SJSA1 (cell line): ENCODE measurements at regions not wholly inside any gene's neighbourhood (a gene's known extent, or its start where the extent isn't known, plus 50 kb on each side); places are given as distances from the start of the nearest gene placed in this dataset.
"Not testable (repeated sequence)": the region's sequence is repeated elsewhere in the genome, so short reads cannot be mapped to it uniquely, and the experiment has no call there.

ENCODE experiments used
- DNase-seq, 2 experiments: peaks; one replicate each; pipeline ENCODE4 v3.0.0-alpha.2; 2015 to 2020; ENCODE audit warnings: low spot score in 2 of 2, low read depth in 1 of 2
- H3K27ac ChIP-seq: fragments of 250-450 bp; sonication (Bioruptor Pico); 2 replicates; pipeline ENCODE4 v1.5.1; 2020; ENCODE audit warnings: mild to moderate bottlenecking, moderate library complexity
- H3K27me3 ChIP-seq: fragments of 250-450 bp; sonication (Bioruptor Pico); replicated peaks from 2 replicates; pipeline ENCODE4 v1.5.1; 2020; ENCODE audit warnings: mild to moderate bottlenecking, moderate library complexity
- H3K36me3 ChIP-seq: fragments of 250-450 bp; sonication (Bioruptor Pico); 2 replicates; pipeline ENCODE4 v1.5.1; 2020; ENCODE audit warnings: mild to moderate bottlenecking
- H3K4me1 ChIP-seq: fragments of 250-450 bp; sonication (Bioruptor Pico); replicated peaks from 2 replicates; pipeline ENCODE4 v1.6.1; 2021; ENCODE audit warnings: mild to moderate bottlenecking
- H3K4me3 ChIP-seq: fragments of 250-450 bp; sonication (Bioruptor Pico); 2 replicates; pipeline ENCODE4 v1.5.1; 2020; ENCODE audit warnings: mild to moderate bottlenecking
- H3K9me3 ChIP-seq: fragments of 250-450 bp; sonication (Bioruptor Pico); replicated peaks from 2 replicates; pipeline ENCODE4 v1.5.1; 2020; ENCODE audit warnings: mild to moderate bottlenecking

DNA sequence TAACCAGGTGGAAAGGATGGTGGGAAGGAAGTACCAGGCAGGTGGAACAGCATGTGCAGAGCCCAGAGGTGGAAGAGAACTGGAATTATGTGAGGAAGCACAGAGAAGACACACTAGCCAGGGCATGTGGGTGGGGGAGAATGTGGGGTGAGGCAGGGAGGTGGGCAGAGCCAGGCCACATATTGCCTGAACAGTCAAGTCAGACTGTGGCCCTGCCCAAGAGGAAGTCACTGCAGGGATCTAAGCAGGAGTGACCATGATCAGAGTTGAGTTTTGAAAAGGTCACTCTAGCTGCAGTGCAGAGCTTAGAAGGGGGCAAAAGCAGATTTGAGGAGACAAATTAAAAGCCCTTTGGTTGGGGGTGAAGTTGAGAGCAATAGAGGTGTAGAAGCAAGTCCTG is 114.0 kb upstream of the SLC38A2 start:
- peaks cover 3% of the 10 kb centered on the region; the same call in 1 of the 2 replicates for H3K36me3 ChIP-seq
- DNase-seq, result peak in 1 of 2 experiments; percentile 82
- peaks cover 39% of the 10 kb centered on the region for H3K27me3 ChIP-seq
- H3K4me3 ChIP-seq, result no peak overlapping the region
- H3K27ac ChIP-seq, result no peak overlapping the region
- H3K9me3 ChIP-seq, result peaks cover 16% of the 10 kb centered on the region
- peaks cover under 1% of the 10 kb centered on the region; the same call in 1 of the 2 replicates for H3K4me1 ChIP-seq

DNA sequence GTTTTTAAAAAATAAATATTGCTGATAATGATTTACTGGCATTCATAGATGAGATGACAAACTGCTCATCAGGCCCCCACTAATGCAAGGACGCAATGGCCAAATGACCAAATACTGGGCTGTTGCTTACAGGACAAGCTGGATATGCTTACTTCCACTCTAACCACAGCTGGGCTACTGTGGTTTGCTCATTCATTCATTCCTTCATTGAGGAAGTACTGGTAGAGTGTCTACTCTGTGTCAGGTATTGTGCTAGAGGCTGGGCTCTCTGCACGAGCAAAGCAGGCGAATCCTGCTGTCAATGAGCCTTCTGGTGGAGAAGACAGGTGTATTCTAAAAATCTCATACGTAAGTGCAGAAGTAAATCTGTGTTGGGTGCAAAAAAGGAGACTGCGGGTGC is 113.3 kb upstream of the SLC38A2 start:
- H3K36me3 ChIP-seq, result peaks cover 3% of the 10 kb centered on the region; the same call in 1 of the 2 replicates
- peaks cover 39% of the 10 kb centered on the region for H3K27me3 ChIP-seq
- H3K4me3 ChIP-seq, result no peak overlapping the region
- peaks cover 16% of the 10 kb centered on the region for H3K9me3 ChIP-seq
- H3K27ac ChIP-seq, result no peak overlapping the region
- DNase-seq, result peak in 1 of 2 experiments; percentile 72
- no peaks in the 10 kb centered on the region for H3K4me1 ChIP-seq

DNA sequence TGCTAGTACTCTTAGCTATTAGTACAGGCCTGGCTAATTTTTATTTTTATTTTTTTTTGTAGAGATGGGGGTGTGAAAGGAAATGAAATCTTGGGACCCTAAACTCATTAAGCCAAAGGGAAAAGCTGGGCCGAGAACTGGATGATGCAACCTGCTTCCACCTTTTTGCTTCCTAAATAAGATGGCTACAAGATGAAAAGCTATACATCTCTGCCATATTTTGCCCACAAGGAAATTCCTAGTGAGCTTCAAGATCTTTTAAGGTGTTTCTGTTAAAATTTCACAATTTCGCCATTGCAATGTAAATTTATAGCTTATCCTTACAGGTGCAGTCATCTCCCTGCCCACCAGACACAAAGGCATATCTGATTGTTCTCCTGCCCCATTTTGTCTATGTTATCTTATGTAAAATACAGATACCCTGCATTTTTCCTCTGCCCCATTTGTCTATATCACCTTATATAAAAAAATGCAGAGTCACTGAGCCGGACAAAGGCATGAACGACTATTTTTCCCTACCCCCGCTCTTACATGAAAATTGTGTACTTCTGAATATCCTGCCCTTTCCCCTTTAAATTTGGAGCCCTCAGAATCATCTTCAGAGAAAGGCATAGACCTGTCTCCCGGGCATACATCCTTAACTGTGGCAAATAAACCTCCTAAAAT is 112.0 kb upstream of the SLC38A2 start:
- no peak overlapping the region for H3K4me3 ChIP-seq

DNA sequence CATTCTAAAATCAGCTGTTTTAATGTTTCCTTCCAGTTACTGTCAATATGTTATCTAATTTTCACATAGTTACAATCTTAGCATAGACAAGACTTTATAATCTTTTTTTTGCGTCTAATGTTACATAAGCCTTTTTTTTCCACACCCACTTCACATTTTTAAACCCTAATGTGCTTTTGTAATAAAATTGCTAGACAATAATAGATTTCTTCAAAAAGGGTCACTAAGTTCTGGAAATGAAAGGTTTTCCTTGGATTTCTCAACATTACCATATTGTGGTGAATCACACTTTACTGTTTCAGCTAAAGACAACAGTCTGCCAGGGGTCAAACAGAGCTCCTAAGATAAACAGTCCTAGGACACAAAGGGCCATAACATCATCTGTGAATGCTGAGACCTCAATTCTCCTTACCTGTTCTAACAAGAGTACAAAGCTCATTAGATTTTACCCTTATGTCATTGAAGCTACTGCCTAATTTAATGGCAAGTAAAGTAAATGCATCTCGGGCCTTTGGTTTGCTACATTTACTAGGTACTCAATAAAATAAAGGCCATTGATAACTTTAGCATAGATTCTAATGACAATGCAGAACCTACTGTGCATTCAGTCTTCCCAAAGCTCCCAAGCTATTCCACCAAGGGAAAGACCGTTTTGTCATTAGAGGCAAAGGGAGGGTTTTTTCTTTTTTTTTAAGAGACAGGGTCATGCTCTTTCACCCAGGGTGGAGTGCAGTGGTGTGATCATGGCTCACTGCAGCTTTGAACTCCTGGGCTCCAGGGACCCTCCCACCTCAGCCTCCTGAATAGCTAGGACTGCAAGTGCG is 111.2 kb upstream of the SLC38A2 start:
- H3K27ac ChIP-seq, result no peak overlapping the region
- peaks cover 3% of the 10 kb centered on the region; the same call in 1 of the 2 replicates for H3K36me3 ChIP-seq

More for the DNA sequence above, 112.0 kb upstream of the SLC38A2 start:
- DNase-seq, result peak in 1 of 2 experiments; percentile 76
- Histone ChIP-seq H3K9me3 (peaks cover 19% of the 10 kb centered on the region), H3K27me3 (peaks cover 39% of the 10 kb centered on the region), H3K36me3 (peaks cover 3% of the 10 kb centered on the region; the same call in 1 of the 2 replicates), H3K27ac (no peak overlapping the region), H3K4me1 (no peaks in the 10 kb centered on the region)

DNA sequence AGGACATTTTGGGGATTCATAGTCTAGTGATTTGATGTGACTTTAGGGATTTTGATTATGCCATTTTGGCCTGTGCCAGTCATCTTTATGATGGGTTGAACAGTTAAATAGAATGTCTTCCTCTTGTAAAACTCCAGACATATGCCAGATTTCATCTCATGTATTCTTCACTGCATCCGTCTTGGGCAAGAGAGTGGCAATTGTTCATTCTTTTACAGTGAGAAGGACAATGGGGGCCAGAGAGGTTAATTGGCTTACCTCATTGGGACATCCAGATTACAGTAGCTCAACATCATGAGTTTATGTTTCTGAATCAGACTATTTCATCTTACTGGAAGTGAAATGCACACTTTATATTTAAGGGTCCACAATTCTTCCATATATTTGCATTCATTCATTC is 108.2 kb upstream of the SLC38A2 start:
- peaks cover 16% of the 10 kb centered on the region for H3K27me3 ChIP-seq
- H3K27ac ChIP-seq, result no peak overlapping the region
- H3K4me3 ChIP-seq, result no peak overlapping the region
- peaks cover 3% of the 10 kb centered on the region; the same call in 1 of the 2 replicates for H3K9me3 ChIP-seq
- peaks cover 13% of the 10 kb centered on the region for H3K4me1 ChIP-seq
- no peak for DNase-seq
- no peaks in the 10 kb centered on the region for H3K36me3 ChIP-seq

More for the DNA sequence above, 111.2 kb upstream of the SLC38A2 start:
- Histone ChIP-seq H3K27me3 (peaks cover 34% of the 10 kb centered on the region), H3K4me1 (no peaks in the 10 kb centered on the region), H3K4me3 (no peak overlapping the region), H3K9me3 (peaks cover 16% of the 10 kb centered on the region)
- DNase-seq, result no peak

DNA sequence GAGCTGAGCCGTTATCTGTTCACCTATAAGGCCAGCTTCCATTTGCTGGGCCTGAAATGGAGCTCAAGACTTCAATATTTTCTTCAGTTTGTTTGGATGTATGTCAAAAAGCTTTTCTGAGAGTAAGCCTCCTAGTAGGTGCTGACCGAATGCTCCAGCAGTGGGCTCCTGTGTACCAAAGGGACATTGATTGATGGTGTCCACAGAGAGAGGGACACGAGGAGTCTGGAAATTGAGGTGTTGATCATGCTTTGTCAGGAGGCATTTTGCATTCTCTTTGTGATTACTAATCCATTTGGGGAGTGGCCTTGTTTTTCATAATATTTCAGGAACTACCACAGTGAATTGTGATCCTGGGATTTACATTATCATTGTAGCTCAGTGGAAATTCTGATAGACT is 107.7 kb upstream of the SLC38A2 start:
- H3K27ac ChIP-seq, result no peak overlapping the region
- H3K36me3 ChIP-seq, result no peaks in the 10 kb centered on the region
- no peak overlapping the region for H3K4me3 ChIP-seq
- DNase-seq, result peak; percentile 54 to 74
- H3K27me3 ChIP-seq, result peaks cover 16% of the 10 kb centered on the region
- H3K9me3 ChIP-seq, result peaks cover 3% of the 10 kb centered on the region; the same call in 1 of the 2 replicates
- H3K4me1 ChIP-seq, result peaks cover 13% of the 10 kb centered on the region

DNA sequence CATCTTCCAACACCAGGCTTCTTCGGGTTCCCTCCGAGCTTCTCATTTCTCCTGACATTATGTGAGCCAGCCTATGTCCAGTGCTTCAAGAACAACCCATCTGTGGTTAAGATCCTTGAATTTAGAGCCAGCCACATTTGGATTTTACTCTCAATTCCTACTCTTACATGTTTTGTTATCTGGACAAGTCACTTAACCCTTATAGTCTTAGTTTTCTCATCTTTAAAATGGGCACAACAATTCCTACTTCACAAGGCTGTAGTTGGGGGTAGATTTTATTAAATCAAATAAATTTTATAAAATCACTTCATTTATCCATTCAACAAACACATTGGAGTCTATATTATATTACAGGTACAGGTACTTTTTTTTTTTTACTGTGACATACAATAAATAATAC is 105.5 kb upstream of the SLC38A2 start:
- Histone ChIP-seq H3K4me1 (peaks cover 27% of the 10 kb centered on the region), H3K4me3 (no peak overlapping the region), H3K27me3 (no peaks in the 10 kb centered on the region), H3K36me3 (no peaks in the 10 kb centered on the region), H3K9me3 (0 out of 2 replicates have a peak, but pooled peaks cover 3% of the 10 kb centered on the region), H3K27ac (no peak overlapping the region)
- peak in 1 of 2 experiments; percentile 76 for DNase-seq

DNA sequence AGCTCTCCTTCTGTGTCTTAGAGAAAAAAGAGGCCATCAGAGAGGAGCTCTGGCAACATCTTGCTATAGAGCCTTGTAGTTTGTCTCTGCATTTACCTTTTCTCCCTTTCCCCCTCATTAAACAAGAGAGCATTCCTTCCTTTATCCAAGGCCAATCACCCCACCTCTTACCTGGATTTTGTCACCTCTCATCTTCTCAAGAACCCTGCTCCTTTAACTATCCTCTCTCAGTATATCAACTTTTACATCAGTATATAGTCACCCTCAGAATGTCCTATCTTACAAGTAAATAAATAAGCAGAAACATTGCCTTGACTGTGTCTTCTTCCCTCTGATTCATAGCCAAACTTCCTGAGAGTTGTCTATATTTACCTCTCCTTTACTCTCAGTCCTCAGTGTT is 105.0 kb upstream of the SLC38A2 start:
- H3K27ac ChIP-seq, result no peak overlapping the region

DNA sequence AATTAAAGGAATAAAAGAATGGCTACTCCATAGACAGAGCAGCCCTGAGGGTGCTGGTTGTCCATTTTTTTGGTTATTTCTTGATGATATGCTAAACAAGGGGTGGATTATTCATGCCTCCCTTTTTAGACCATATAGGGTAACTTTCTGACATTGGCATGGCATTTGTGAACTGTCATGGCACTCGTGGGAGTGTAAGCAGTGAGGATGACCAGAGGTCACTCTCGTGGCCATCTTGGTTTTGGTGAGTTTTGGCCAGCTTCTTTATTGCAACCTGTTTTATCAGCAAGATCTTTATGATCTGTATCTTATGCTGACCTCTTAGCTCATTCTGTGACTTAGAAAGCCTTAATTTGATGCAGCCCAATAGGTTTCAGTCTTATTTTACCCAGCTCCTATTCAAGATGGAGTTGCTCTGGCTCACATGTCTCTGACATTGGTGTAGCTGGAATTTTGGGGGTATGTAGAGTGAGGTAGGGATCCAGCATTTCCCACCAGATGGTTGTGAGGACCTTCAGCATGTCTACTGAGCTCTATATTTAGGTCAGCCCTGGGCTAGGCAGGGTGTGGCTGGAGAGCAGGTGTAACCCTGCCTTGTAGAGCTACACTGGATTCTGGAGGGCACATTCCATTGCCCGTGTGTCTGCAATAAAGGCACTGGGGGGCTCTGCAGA is 103.5 kb upstream of the SLC38A2 start:
- DNase-seq, result peak; percentile 50 to 77
- Histone ChIP-seq H3K4me3 (no peak overlapping the region), H3K36me3 (no peaks in the 10 kb centered on the region), H3K27me3 (no peaks in the 10 kb centered on the region), H3K9me3 (0 out of 2 replicates have a peak, but pooled peaks cover 3% of the 10 kb centered on the region), H3K27ac (no peak overlapping the region), H3K4me1 (peaks cover 37% of the 10 kb centered on the region)

More for the DNA sequence above, 105.0 kb upstream of the SLC38A2 start:
- no peak overlapping the region for H3K4me3 ChIP-seq
- no peaks in the 10 kb centered on the region for H3K36me3 ChIP-seq
- H3K9me3 ChIP-seq, result 0 out of 2 replicates have a peak, but pooled peaks cover 3% of the 10 kb centered on the region
- DNase-seq, result peak in 1 of 2 experiments; percentile 90
- peaks cover 33% of the 10 kb centered on the region for H3K4me1 ChIP-seq
- H3K27me3 ChIP-seq, result no peaks in the 10 kb centered on the region

DNA sequence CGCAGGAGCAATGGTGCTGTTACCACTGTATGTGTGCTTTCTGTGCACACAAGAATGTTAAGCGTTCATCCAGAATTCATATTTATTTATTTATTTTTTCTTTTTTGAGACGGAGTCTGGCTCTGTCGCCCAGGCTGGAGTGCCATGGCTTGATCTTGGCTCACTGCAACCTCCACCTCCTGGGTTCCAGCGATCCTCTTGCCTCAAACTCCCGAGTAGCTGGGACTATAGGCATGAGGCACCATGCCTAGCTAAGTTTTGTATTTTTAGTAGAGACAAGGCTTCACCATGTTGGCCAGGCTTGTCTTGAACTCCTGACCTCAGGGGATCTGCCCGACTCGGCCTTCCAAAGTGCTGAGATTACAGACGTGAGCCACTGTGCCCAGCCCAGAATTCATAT is 101.8 kb upstream of the SLC38A2 start:
- H3K4me1 ChIP-seq, result peaks cover 39% of the 10 kb centered on the region
- not testable (repeated sequence) for H3K36me3 ChIP-seq, H3K9me3 ChIP-seq, H3K27me3 ChIP-seq, H3K4me3 ChIP-seq
- peak overlapping the region; percentile 49 for H3K27ac ChIP-seq
- peak in 1 of 2 experiments; percentile 75 for DNase-seq

DNA sequence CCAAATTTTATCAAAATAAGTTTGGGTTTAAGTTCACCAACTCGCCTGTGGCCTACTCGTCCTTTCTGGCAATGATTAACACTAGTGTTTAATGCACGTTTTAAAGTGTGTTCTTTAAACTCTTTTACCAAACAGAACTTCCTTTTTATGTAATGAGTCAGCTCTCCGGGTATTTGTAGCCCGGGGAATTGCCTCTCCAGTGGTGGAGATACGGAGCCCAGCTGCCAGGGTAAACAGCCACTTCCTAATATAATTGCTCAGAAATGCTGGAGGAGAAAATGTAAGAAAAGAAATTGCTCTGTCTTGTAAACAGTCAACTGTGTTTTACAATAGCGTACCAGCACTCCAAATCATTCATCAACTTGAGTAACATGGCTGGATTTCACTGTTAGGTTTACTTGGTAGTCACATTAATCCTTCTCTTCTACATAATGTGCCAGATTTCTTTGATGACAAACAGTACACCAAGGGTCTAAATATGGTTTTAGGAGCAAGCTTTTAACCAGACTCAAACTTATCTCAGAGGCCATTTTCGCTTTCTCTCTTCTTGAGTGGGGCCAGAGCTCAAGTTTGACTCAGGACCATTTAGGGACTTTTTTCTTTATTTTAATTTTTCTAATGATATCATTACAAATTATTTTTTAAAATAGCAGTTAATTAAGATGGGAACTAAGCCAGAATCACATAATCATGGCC is 101.2 kb upstream of the SLC38A2 start:
- Histone ChIP-seq H3K4me1 (peaks cover 39% of the 10 kb centered on the region), H3K27ac (peak overlapping the region; percentile 49), H3K4me3 (no peak overlapping the region), H3K27me3 (peaks cover 2% of the 10 kb centered on the region; the same call in 1 of the 2 replicates), H3K36me3 (no peaks in the 10 kb centered on the region), H3K9me3 (no peaks in the 10 kb centered on the region)
- peak; percentile 100 for DNase-seq

DNA sequence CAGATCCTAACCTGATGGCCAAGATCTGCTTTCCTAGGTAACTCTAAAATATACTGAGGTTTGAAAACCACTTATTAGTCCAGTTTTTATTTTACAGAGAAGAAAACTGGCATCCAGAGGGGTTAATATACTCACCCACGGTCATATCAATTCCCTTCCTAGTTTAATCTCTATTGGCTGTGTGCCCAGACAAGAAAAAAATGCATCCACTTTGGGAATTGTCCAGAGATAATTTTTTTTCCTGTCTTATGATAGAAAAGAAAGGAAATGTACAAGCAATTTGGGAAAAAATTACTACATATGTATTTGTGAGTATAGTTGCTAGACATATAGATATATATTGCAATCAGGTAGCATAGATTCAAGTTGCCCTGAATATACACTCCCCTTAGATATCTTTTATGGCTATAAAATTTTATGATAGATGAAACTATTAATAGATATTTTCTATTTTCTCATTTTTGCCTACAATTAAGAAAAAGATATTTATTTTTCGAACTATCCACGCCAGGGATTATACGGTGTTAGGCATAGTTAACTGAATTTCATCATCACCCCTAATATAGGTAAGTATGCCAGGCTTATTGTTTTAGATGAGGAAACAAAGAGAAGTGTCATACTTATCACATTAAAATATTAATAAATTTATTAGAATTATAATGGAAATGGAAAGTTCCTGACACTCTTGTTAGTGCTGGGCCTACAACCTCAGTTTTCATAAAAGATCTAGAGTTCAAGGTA is 100.5 kb upstream of the SLC38A2 start:
- peaks cover 38% of the 10 kb centered on the region for H3K4me1 ChIP-seq

More for the DNA sequence above, 100.5 kb upstream of the SLC38A2 start:
- DNase-seq, result peak in 1 of 2 experiments; percentile 86
- peaks cover 9% of the 10 kb centered on the region; the same call in 1 of the 2 replicates for H3K27me3 ChIP-seq
- no peaks in the 10 kb centered on the region for H3K9me3 ChIP-seq
- H3K4me3 ChIP-seq, result no peak overlapping the region
- H3K36me3 ChIP-seq, result no peaks in the 10 kb centered on the region
- peak overlapping the region; percentile 49 for H3K27ac ChIP-seq
